ENCODE measurements at regions not wholly inside any gene's neighbourhood (a gene's known extent, or its start where the extent isn't known, plus 50 kb on each side); places are given as distances from the start of the nearest gene placed in this dataset.

GRCh38 chr11:122563761-122564160 lies 91.8 kb upstream of the UBASH3B start:
- TF ChIP-seq POLR2AphosphoS5 (IDR thresholded peaks at IDR 0.05; ENCODE audit: low read depth, low read length) (no peak), POLR2A (IDR thresholded peaks at IDR 0.05; ENCODE audit: low read depth, low read length) (no peak), SPI1 (IDR thresholded peaks at IDR 0.05; ENCODE audit: low read depth, low read length) (no peak), TAF1 (IDR thresholded peaks at IDR 0.05; ENCODE audit: low read depth, low read length) (no peak)

Data from GM12891 (cell line).